NT2/D1 (cell line): ENCODE measurements at regions not wholly inside any gene's neighbourhood (a gene's known extent, or its start where the extent isn't known, plus 50 kb on each side); places are given as distances from the start of the nearest gene placed in this dataset.
"Not testable (repeated sequence)": the region's sequence is repeated elsewhere in the genome, so short reads cannot be mapped to it uniquely, and the experiment has no call there.

Experiments
- DNase-seq: peaks from one replicate; pipeline ENCODE4 v3.0.0-alpha.2; 2011; ENCODE audit warnings: low read depth, low spot score
- H3K27me3 ChIP-seq: 2 replicates; pipeline ENCODE4 v1.6.0; 2011; ENCODE audit warnings: mild to moderate bottlenecking; ENCODE audit not compliant: insufficient read length, insufficient read depth
- H3K36me3 ChIP-seq: 2 replicates; pipeline ENCODE4 v1.6.1; 2011; ENCODE audit warnings: mild to moderate bottlenecking, low read length, mixed read lengths; ENCODE audit not compliant: insufficient read depth, insufficient read length
- H3K4me1 ChIP-seq: 2 replicates; pipeline ENCODE4 v1.5.1; 2011; ENCODE audit not compliant: insufficient read depth, insufficient read length
- H3K4me3 ChIP-seq: 2 replicates; pipeline ENCODE4 v1.5.1; 2011; ENCODE audit warnings: low read depth; ENCODE audit not compliant: insufficient read length
- H3K9ac ChIP-seq: 2 replicates; pipeline ENCODE4 v1.6.0; 2011; ENCODE audit warnings: low read depth; ENCODE audit not compliant: insufficient read length
- H3K9me3 ChIP-seq: 2 replicates; pipeline ENCODE4 v1.5.1; 2011; ENCODE audit warnings: mild to moderate bottlenecking, low read length; ENCODE audit not compliant: insufficient read depth
- SUZ12 ChIP-seq: IDR thresholded peaks from 2 replicates; pipeline ENCODE4 v1.6.1; 2011; ENCODE audit not compliant: insufficient read length, insufficient read depth; ENCODE audit errors: extremely low read depth
- YY1 ChIP-seq: IDR thresholded peaks from 2 replicates; pipeline ENCODE4 v1.6.1; 2011; ENCODE audit not compliant: insufficient read length, insufficient read depth
- ZNF274 ChIP-seq: IDR thresholded peaks from 2 replicates; pipeline ENCODE4 v1.6.1; 2011; ENCODE audit warnings: mild to moderate bottlenecking, low read depth, low read length

DNA sequence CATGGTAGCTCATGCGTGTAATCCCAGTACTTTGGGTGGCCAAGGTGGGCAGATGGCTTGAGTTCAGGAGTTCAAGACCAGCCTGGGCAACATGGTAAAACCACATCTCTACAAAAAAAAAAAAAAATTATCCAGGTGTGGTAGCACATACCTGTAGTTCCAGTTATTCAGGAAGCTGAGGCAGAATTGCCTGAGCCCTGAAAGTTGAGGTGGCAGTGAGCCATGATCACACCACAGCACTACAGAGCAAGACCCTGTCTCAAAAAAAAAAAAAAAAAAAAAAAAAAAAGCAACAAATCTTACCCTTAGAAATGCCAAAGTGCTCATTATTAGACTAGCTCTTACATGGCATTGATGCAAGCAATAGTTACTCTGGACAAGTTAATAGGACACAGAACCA lies 724.9 kb downstream of the MAT2B start:
- no peak for DNase-seq
- Histone ChIP-seq H3K36me3 (no peaks in the 10 kb centered on the region), H3K4me1 (no peaks in the 10 kb centered on the region), H3K9me3 (no peaks in the 10 kb centered on the region; the same call in 1 of the 2 replicates), H3K4me3 (no peak overlapping the region), H3K9ac (no peak overlapping the region), H3K27me3 (no peaks in the 10 kb centered on the region)
- TF ChIP-seq SUZ12, result no peak

DNA sequence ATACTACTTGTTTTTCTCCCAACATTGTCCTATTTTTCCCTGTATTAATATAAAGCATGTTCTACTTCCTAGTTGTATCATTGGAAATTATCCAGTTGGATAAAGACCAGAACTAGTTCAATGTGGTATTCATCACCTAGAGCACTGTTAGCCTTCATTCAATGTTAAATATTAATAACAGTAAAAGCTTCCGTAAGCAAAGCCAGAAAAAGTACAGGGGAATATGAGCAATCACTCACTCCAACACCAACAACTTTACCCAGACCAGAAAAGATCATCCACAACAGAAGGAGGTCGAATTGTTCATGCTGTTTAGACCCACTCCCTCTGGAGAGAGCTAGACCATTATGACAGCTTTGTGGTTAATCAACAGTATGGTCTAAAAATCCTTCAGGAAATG lies 728.4 kb downstream of the MAT2B start:
- no peak for TF ChIP-seq YY1
- TF ChIP-seq ZNF274, result no peak
- TF ChIP-seq SUZ12, result no peak
- Histone ChIP-seq H3K4me3 (no peak overlapping the region), H3K27me3 (no peaks in the 10 kb centered on the region), H3K9ac (no peak overlapping the region), H3K36me3 (no peaks in the 10 kb centered on the region), H3K4me1 (no peaks in the 10 kb centered on the region), H3K9me3 (no peaks in the 10 kb centered on the region)
- DNase-seq, result no peak

DNA sequence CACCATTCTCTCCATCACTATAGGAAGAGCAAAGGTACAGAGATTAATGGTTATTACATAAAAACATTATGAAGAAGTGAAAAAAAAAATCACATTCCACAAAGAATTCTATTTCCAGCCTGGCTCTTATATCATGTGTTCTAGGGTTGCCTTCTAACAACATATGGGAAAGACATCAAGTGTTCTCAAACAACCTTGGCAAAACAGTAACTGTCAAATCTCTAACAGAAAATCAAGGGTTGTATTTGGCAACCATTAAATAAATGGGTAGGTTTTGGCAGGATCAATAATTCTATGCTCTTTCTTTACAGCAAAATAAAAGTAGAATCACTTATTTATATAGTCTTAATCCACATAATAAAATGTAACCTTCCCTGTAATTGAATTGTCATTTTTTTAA lies 728.9 kb downstream of the MAT2B start:
- TF ChIP-seq ZNF274 (no peak), YY1 (no peak), SUZ12 (no peak)
- Histone ChIP-seq H3K27me3 (no peaks in the 10 kb centered on the region), H3K9ac (no peak overlapping the region), H3K9me3 (no peaks in the 10 kb centered on the region), H3K4me3 (no peak overlapping the region), H3K4me1 (no peaks in the 10 kb centered on the region), H3K36me3 (no peaks in the 10 kb centered on the region)
- no peak for DNase-seq

DNA sequence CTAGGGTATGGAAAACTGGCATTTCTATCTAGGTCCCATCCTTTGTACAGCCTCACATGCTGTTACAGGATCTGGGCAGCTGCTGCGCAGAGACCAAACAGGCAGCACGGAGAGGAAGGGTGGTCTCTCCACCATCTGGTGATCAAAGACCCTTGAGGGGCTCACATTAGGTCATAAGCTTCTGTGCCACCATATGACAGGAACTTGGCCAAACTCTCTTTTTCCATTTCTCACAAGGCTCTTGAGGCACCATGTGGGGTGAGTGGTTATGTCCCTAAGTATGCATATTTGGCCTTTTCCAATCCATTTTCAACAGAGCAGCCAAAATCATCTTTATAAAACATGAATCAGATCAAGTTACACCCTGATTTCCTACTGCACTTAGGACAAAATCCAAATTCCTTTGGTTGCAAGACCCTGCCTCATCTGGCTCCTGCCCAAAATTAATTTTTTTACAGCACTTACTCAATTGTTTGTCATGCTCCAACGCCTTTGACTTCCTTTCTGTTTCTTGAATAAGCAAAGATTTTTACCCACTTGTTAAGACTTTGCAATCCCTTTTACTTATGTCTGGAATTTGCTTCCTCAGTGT lies 730.0 kb downstream of the MAT2B start:
- no peak for DNase-seq
- H3K9me3 ChIP-seq, result no peaks in the 10 kb centered on the region

DNA sequence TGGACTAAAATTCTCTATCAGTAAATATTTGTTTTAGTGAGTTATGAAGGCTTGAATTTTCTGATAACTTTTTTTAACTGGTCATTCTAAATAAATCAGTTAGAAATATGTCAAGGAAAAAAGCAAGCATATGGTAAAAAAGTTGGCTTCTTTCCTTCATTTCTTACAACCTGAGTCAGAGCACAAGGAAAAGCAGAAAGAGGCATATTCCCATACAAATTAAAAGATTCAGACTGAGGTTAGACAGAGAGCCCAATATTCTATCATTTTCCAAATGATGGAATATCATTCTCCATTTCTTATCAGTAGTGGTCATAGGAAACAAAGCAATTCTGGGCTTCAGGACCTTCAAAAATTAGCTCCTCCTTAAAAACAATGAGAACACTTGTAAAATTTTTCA lies 732.1 kb downstream of the MAT2B start:
- no peaks in the 10 kb centered on the region for H3K4me1 ChIP-seq

More for the DNA sequence above, 730.0 kb downstream of the MAT2B start:
- Histone ChIP-seq H3K4me1 (no peaks in the 10 kb centered on the region), H3K36me3 (no peaks in the 10 kb centered on the region), H3K27me3 (no peaks in the 10 kb centered on the region), H3K9ac (no peak overlapping the region), H3K4me3 (no peak overlapping the region)
- TF ChIP-seq SUZ12, result no peak
- no peak for TF ChIP-seq YY1

DNA sequence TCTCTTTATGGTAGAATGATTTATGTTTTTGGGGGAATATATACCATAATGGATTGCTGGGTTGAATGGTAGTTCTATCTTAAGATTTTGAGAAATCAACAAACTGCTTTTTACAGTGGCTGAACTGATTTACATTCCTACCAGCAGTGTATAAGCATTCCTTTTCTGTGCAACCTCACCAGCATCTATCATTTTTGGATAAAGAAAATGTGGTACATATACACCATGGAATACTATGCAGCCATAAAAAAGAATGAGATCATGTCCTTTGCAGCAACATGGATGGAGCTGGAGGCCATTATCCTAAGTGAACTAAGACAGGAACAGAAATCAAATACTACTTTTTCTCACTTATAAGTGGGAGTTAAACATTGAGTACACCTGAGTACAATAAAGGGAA lies 746.4 kb downstream of the MAT2B start:
- H3K4me1 ChIP-seq, H3K9me3 ChIP-seq, H3K27me3 ChIP-seq, H3K9ac ChIP-seq, H3K36me3 ChIP-seq, H3K4me3 ChIP-seq, DNase-seq: not testable (repeated sequence)

More for the DNA sequence above, 732.1 kb downstream of the MAT2B start:
- Histone ChIP-seq H3K27me3 (no peaks in the 10 kb centered on the region), H3K9me3 (no peaks in the 10 kb centered on the region), H3K9ac (no peak overlapping the region), H3K36me3 (no peaks in the 10 kb centered on the region), H3K4me3 (no peak overlapping the region)
- TF ChIP-seq ZNF274, result no peak
- no peak for TF ChIP-seq SUZ12
- no peak for TF ChIP-seq YY1
- no peak for DNase-seq

DNA sequence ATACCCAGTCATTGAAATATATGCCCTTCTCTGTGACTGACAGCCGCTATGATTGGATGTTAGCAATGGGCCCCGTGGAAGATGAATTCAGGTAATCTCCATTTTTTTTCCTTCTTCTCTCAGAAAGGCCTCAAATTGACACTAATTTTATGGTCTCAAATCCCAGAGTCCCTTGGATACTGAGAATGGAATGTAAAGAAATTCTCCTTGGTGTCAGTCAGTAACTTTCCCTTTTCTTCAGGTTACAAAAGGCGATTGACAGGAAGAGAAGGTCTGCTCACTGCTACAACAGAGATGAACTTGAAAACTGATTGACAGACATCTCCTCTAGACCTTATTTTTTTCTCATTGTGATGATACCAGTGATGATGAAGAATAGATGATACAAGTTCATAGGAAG lies 748.3 kb downstream of the MAT2B start:
- H3K9me3 ChIP-seq, result no peaks in the 10 kb centered on the region
- no peaks in the 10 kb centered on the region for H3K36me3 ChIP-seq
- TF ChIP-seq ZNF274, result no peak
- no peak for TF ChIP-seq SUZ12
- TF ChIP-seq YY1, result no peak
- H3K9ac ChIP-seq, result no peak overlapping the region
- H3K4me3 ChIP-seq, result no peak overlapping the region
- H3K27me3 ChIP-seq, result no peaks in the 10 kb centered on the region
- H3K4me1 ChIP-seq, result no peaks in the 10 kb centered on the region
- DNase-seq, result no peak
